HFF-Myc (cell line): ENCODE measurements at regions not wholly inside any gene's neighbourhood (a gene's known extent, or its start where the extent isn't known, plus 50 kb on each side); places are given as distances from the start of the nearest gene placed in this dataset.

ENCODE experiments used
- DNase-seq: peaks from one replicate; pipeline ENCODE4 v3.0.0-alpha.2; 2011; ENCODE audit warnings: low read depth; ENCODE audit errors: extremely low read depth
- H3K4me3 ChIP-seq: replicated peaks from 2 replicates; pipeline ENCODE4 v1.5.1; 2011; ENCODE audit warnings: low read depth, mild to moderate bottlenecking, control low read depth, low read length
- TF ChIP-seq, protein P1 (sequence below): IDR thresholded peaks from 2 replicates; pipeline ENCODE4 v1.5.1; 2012; ENCODE audit warnings: mild to moderate bottlenecking, low read depth, low read length, control low read depth; ENCODE audit errors: missing control alignments

DNA sequence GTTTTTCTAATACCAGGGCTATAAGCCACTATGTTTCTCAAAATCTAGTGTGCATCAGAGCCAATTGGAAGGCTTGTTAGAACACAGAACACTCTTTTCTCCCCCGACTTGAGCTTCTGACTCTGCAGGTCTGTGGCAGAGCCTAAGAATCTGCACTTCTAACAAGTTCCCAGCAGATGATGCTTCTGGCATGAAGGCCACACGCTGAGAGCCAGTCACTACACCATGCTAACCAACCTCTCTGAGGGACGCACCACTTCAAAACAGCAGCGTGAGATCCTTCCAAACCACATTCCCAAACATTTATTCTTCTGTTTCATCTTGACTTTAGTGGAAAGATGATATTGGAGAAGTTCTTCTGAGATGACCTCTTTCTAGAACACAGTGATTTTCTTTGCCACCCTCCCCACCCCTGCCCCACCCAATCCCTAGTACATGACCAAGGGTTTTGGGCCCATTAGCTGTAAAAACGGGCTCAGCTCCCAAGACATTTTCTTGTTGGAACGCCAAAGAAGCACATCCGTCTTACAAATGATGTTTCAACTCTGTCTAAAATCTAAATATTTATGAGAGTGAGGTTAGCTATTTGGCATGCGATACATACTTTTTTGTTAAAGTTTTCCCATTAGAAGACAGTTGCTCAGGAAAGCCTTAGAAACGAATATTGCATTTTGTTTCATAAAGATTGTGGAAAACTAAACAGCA is 391.9 kb downstream of the TMEM182 start:
- TF ChIP-seq, protein P1, sequence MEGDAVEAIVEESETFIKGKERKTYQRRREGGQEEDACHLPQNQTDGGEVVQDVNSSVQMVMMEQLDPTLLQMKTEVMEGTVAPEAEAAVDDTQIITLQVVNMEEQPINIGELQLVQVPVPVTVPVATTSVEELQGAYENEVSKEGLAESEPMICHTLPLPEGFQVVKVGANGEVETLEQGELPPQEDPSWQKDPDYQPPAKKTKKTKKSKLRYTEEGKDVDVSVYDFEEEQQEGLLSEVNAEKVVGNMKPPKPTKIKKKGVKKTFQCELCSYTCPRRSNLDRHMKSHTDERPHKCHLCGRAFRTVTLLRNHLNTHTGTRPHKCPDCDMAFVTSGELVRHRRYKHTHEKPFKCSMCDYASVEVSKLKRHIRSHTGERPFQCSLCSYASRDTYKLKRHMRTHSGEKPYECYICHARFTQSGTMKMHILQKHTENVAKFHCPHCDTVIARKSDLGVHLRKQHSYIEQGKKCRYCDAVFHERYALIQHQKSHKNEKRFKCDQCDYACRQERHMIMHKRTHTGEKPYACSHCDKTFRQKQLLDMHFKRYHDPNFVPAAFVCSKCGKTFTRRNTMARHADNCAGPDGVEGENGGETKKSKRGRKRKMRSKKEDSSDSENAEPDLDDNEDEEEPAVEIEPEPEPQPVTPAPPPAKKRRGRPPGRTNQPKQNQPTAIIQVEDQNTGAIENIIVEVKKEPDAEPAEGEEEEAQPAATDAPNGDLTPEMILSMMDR, result no peak
- DNase-seq, result no peak
- H3K4me3 ChIP-seq, result no peak overlapping the region

DNA sequence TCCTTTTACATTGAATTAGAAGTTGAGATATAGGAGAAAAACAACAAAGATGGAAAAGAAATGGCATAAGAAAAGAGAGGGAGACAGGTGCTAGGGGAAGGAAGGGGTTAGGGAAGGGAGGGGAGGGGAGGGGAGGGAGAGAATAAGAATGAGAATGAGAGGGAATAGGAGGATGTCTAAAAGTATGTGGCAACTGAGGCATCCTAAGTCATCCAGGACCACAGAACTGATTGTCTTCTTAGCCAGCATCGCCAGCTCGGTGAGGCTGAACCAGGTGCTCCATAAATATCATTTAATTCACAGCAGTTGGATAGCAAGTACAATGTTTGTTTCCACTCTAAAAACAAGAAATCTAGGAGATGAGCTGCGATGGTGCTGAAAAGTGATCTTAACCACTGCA is 393.5 kb downstream of the TMEM182 start:
- no peak overlapping the region for H3K4me3 ChIP-seq
- no peak for DNase-seq
- TF ChIP-seq, protein P1, result no peak

DNA sequence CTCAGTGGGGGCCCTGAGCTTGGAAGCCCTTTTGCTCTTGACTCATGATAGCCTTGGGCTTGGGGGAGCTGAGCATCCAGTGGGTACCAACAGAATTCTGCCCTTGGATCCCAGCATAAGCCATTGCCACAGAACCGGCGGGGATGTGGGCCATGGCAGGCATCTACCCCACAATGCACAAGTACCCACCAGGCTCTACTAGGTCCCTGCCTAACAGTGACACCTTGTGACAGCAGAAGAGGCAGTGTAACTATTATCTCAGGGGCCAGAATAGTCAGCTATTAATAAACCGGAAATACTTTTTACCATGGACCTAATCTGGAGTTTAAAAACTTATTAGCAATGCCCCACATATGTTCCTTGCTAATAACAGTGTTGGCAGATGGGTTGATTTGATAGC is 397.2 kb downstream of the TMEM182 start:
- TF ChIP-seq, protein P1, result no peak
- H3K4me3 ChIP-seq, result no peak overlapping the region
- no peak for DNase-seq

DNA sequence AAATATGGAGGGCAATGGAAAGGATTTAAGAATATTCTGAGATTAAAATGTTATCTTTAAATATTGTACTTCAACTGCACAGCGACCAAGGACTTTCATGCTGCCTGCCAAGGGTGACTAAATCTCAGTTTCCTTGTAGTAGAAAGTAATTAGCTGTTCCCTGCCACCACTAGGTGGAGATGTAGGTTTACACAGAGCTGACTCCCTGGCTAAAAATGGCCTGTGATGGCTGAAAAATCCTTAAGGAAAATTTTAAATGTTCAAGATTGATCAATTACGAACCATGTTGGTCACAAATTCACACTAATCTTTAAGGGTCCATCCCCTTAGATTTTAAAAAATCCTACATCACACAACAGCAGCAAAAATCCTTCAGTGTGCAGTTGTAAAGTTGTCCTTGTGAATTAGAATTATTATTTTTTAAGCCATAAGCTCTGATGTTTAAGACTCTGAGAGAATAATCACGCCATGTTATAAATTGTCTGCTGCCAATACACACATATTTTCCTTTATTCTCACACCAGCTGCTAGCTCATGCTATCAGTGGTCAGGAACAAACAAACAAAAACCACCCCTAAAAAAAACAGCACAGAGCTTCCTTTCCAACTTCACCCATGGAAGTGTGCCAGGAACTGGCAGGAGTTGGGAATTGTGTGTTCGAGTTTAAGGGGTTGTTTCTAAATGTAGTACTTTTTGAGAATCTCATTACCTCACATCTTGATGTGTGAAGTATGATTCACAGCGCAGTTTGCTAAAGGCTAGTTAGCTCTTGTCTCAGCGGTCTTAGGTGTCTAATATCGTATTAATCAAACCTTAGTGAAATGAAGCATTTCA is 399.8 kb downstream of the TMEM182 start:
- TF ChIP-seq, protein P1, result peak; percentile 52
- H3K4me3 ChIP-seq, result no peak overlapping the region
- no peak for DNase-seq

DNA sequence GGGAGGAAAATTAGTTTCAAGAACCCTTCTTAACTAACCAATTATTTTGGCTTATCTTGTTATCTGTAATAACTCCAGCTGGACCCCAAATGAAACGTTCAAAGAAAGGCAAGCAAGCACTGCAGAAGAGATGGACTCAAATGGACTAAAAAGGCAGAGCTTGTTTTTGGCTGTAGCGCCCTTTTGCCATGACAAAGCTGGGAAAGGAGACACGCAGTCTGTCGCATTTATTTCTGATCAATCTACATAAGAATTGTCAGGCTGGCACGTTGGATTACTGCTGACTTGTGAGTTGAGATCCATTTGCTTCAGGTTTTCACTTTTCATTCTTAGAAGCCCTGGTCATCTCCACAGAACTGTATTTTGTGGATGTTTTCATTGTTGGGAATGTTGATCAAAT is 402.9 kb downstream of the TMEM182 start:
- no peak for DNase-seq
- TF ChIP-seq, protein P1, result no peak
- no peak overlapping the region for H3K4me3 ChIP-seq

DNA sequence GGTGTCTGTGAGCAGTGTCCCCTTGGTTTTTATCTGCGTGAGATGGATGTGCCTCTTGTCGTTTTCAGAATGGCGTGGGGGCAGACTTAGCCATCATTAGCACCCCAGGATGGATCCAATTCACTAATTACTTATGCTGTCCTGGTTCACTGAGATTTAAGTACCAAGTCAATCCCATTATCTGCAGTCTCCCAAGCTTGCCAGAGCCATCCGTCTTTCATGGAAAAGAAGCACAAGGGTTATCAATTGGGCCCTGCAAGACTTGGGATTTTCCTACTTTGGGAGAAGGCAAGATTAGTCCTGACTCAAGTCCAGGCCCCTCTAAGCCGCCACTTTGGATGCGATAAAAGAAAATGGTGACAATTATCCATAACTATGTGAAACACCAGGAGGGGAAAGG is 404.0 kb downstream of the TMEM182 start:
- TF ChIP-seq, protein P1, result no peak
- H3K4me3 ChIP-seq, result no peak overlapping the region
- no peak for DNase-seq
